ENCODE measurements at regions not wholly inside any gene's neighbourhood (a gene's known extent, or its start where the extent isn't known, plus 50 kb on each side); places are given as distances from the start of the nearest gene placed in this dataset.

DNA sequence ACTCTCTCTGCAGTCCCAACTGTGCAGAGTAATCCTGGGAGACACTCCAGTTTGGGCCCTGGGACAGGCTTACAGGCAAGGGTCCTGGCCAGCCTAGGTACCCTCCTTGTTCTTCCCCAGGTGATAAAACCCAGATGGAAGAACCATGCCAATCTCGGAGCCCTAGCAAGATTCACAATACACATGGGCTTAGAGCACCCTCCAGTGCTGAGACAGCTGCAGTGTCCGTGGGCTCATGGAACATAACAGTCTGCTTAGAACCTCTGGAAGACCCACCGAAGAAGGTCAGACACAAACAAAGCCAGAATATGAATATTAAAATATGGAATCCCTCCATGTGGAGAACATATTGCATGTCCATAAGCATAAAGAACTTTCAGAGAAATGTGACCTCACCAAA lies 568.1 kb downstream of the KCNJ3 start:
- Histone ChIP-seq H4K20me1 (no peaks in the 10 kb centered on the region), H3K36me3 (no peaks in the 10 kb centered on the region), H3K9ac (no peak overlapping the region), H3K4me3 (no peak overlapping the region), H3K9me3 (no peaks in the 10 kb centered on the region), H3K27ac (no peak overlapping the region), H3K27me3 (no peaks in the 10 kb centered on the region), H3K4me1 (no peaks in the 10 kb centered on the region), H3K4me2 (no peak overlapping the region)
- no peak for TF ChIP-seq Cebpa-rat (IDR thresholded peaks at IDR 0.05)

DNA sequence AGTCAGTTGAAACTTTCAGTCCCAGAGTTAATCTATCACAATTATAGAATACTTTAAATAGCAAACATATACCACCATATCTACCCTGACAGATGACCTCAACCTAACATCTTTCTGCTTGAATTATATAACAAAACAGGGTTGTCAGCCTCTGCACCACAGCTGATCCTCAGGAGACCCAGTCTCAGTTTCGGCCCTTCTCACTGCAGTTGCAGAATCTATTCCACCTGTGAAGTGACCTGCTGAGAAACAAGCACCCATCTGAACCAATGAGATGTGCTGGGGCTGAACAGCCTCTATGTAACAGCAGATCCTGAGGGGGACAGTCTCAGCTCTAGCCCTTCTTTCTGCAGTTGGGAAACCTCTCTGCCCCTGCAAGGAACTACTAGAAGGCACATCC lies 567.6 kb downstream of the KCNJ3 start:
- TF ChIP-seq Cebpa-rat (IDR thresholded peaks at IDR 0.05), result no peak
- H3K4me1 ChIP-seq, result no peaks in the 10 kb centered on the region
- H3K27ac ChIP-seq, result no peak overlapping the region
- no peak overlapping the region for H3K9ac ChIP-seq
- H3K4me3 ChIP-seq, result no peak overlapping the region
- no peak overlapping the region for H3K4me2 ChIP-seq
- H4K20me1 ChIP-seq, result no peaks in the 10 kb centered on the region
- no peaks in the 10 kb centered on the region for H3K36me3 ChIP-seq
- no peaks in the 10 kb centered on the region for H3K27me3 ChIP-seq
- H3K9me3 ChIP-seq, result no peaks in the 10 kb centered on the region

DNA sequence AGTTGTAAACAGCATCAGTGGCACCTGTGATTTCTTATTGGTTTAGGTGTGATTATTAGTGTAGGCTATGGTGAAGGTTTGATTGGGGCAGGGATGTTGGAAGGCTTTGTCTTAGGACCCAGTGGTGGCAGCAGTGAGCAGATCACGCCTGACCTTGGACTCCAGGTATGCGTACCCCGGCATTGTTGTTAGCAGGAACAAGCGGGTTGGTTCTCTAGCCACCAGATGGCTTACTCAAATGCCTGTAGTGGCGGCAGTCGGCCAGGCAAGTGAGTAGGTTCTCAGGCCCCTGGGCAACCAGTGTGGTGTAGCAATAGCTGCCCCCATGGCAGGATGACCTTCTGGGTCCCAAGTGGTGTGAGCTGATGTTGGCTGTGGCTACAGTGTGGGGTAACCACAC lies 558.3 kb downstream of the KCNJ3 start:
- Histone ChIP-seq H3K4me2 (no peak overlapping the region), H3K9me3 (no peaks in the 10 kb centered on the region), H4K20me1 (no peaks in the 10 kb centered on the region), H3K27me3 (no peaks in the 10 kb centered on the region), H3K9ac (no peak overlapping the region), H3K27ac (no peak overlapping the region), H3K4me1 (no peaks in the 10 kb centered on the region), H3K36me3 (no peaks in the 10 kb centered on the region), H3K4me3 (no peak overlapping the region)
- TF ChIP-seq Cebpa-rat (IDR thresholded peaks at IDR 0.05), result no peak

DNA sequence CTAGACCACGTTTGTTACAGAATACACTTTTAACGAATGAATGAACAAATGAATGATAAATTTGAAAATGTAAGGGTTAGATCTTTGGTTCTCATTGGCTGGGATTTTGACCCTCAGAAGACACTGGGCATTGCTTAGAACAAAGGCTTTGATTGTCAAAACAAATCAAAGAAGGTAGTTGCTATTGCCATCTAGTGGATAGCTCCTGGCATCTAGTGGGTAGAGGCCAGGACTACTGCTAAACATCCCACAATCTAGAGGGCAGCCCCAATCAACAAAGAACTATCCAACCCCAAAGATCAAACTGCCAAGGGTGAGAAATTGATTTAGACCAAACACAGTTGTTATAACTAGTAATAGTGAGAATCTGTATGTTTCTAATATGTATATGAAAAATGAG lies 552.3 kb downstream of the KCNJ3 start:
- H3K27ac ChIP-seq, result no peak overlapping the region
- H3K4me1 ChIP-seq, result no peaks in the 10 kb centered on the region
- no peaks in the 10 kb centered on the region for H3K36me3 ChIP-seq
- no peaks in the 10 kb centered on the region for H3K27me3 ChIP-seq
- H3K9ac ChIP-seq, result no peak overlapping the region
- no peak for TF ChIP-seq Cebpa-rat (IDR thresholded peaks at IDR 0.05)
- no peaks in the 10 kb centered on the region for H4K20me1 ChIP-seq
- no peak overlapping the region for H3K4me2 ChIP-seq
- no peak overlapping the region for H3K4me3 ChIP-seq
- no peaks in the 10 kb centered on the region for H3K9me3 ChIP-seq

DNA sequence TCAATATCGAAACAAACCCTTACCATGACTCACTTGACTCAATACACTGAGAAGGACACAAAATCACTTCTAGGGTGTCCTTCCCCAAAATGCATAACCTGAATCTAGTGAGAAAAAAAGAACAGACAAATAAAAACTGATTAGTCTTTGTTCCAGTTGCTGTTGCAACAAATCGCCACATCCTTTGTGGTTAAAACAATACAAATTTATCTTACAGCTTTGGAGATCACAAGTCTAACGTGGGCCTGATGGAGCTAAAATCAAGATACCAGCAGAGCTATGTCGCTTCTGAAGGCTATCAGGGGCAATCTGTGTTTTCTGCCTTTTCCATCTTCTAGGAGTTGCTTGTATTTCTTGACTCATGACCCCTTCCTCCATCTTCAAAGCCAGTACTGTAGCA lies 541.7 kb downstream of the KCNJ3 start:
- Histone ChIP-seq H3K27ac (no peak overlapping the region), H3K36me3 (no peaks in the 10 kb centered on the region), H3K9me3 (no peaks in the 10 kb centered on the region), H3K4me3 (no peak overlapping the region), H3K27me3 (no peaks in the 10 kb centered on the region), H3K9ac (no peak overlapping the region), H3K4me2 (no peak overlapping the region), H4K20me1 (no peaks in the 10 kb centered on the region), H3K4me1 (0 out of 2 replicates have a peak, but pooled peaks cover 4% of the 10 kb centered on the region)
- TF ChIP-seq Cebpa-rat (IDR thresholded peaks at IDR 0.05), result no peak

DNA sequence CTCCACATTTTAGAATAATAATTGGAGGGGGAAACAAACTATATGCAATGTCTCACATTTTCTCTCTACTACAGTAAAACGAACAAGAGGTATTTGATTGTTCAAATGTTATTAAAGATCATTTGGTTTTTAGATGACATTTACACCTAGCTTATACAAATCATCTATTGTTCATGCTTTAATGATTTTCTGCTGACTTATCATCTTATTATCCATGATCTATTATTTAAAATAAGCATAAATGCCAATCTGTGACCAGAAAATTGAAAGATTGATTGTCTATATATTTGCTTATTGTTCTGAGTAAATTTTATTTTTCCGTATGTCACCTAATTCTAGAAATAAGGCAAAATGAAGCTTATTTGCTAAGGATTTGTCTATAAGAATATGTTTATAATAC lies 537.2 kb downstream of the KCNJ3 start:
- no peak overlapping the region for H3K4me2 ChIP-seq
- H3K36me3 ChIP-seq, result no peaks in the 10 kb centered on the region
- TF ChIP-seq Cebpa-rat (IDR thresholded peaks at IDR 0.05), result no peak
- no peak overlapping the region for H3K27ac ChIP-seq
- no peaks in the 10 kb centered on the region for H3K9me3 ChIP-seq
- H3K9ac ChIP-seq, result no peak overlapping the region
- no peaks in the 10 kb centered on the region for H3K27me3 ChIP-seq
- no peaks in the 10 kb centered on the region for H4K20me1 ChIP-seq
- H3K4me3 ChIP-seq, result no peak overlapping the region
- 0 out of 2 replicates have a peak, but pooled peaks cover 4% of the 10 kb centered on the region for H3K4me1 ChIP-seq

DNA sequence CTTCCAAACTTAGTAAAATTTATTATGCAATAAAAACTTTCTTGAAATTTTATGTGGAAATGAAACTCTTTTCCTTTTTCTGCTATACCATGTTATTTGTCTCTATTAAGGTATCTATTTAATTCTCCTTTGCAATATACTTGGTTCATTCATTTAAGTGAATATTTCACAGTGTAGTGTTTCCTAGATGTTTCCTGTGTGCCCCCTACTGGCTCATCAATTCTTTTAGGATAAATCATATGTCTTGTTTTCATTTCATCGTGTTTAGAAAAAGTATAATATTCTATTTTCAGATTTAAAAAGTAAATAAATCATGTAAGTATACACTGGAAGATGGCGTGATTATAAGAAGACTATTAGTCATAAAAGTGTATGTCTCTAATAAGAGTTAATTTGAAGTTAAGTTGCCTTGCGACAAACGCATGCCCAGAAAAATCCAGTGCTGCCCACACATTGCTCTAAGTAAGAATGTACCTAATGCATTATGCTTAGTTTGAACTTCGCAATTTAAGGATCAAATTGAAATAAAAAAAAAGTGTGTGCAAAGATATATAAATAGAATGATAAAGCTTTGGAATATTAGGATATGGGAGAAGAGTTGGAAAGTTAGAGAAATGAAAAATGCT lies 525.4 kb downstream of the KCNJ3 start:
- Histone ChIP-seq H3K9me3 (no peaks in the 10 kb centered on the region), H3K27ac (no peak overlapping the region), H4K20me1 (no peaks in the 10 kb centered on the region), H3K4me1 (no peaks in the 10 kb centered on the region), H3K27me3 (no peaks in the 10 kb centered on the region), H3K9ac (no peak overlapping the region), H3K36me3 (no peaks in the 10 kb centered on the region), H3K4me3 (no peak overlapping the region), H3K4me2 (no peak overlapping the region)
- no peak for TF ChIP-seq Cebpa-rat (IDR thresholded peaks at IDR 0.05)

DNA sequence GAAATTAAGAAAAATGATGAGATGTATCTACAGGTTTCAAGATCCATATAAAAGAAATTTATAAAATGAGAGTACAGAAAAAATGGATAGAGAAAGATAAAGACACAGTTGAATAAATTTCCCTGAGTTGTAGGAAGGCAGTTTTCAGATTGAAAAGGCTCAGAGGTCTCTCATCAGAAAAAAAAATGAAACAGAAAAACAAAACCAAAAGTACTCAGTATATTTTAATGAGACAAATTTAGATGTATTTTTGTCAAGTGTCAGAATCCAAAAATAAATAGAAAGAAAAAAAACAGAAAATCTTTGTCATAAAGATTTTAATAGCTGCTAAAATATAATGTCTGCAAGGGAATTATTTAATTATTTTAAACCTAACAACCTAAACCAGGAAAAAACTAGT lies 520.5 kb downstream of the KCNJ3 start:
- Histone ChIP-seq H3K36me3 (no peaks in the 10 kb centered on the region), H3K4me3 (no peak overlapping the region), H3K9me3 (no peaks in the 10 kb centered on the region), H3K9ac (no peak overlapping the region), H3K4me1 (no peaks in the 10 kb centered on the region), H3K27me3 (no peaks in the 10 kb centered on the region), H3K27ac (no peak overlapping the region), H3K4me2 (no peak overlapping the region), H4K20me1 (no peaks in the 10 kb centered on the region)
- TF ChIP-seq Cebpa-rat (IDR thresholded peaks at IDR 0.05), result no peak

DNA sequence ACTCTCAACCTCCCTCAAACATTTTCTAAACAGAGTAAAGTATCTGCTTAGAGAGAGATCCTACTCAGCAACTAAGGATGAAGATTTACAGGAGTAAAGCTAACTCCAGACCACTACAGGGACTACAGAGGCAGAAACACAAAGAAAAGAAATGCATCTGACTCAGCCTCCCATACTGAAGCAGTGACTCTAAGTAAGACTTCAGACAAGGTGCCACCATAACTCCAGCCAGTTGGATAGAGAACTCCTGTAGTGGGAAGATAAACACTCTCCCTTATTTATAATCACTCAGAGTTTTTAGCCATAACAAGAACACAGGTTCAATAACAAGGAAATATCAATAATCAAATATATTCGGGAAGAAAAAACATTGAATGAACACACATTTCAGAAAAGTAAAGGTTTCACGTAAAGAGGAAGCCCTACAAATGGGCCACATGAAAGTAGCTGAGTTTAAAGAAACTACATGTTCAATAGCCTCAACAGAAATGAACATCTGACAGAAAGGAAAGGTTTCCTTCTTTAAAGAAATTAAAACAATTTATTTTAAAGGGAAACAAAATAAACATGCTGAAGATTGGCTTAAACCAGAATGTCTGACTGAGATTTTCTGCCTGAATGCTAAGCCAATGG lies 519.9 kb downstream of the KCNJ3 start:
- H4K20me1 ChIP-seq, result no peaks in the 10 kb centered on the region
- no peak overlapping the region for H3K27ac ChIP-seq
- H3K4me3 ChIP-seq, result no peak overlapping the region
- no peaks in the 10 kb centered on the region for H3K9me3 ChIP-seq
- H3K9ac ChIP-seq, result no peak overlapping the region
- H3K36me3 ChIP-seq, result no peaks in the 10 kb centered on the region
- no peak overlapping the region for H3K4me2 ChIP-seq
- TF ChIP-seq Cebpa-rat (IDR thresholded peaks at IDR 0.05), result no peak
- H3K27me3 ChIP-seq, result no peaks in the 10 kb centered on the region
- H3K4me1 ChIP-seq, result no peaks in the 10 kb centered on the region

DNA sequence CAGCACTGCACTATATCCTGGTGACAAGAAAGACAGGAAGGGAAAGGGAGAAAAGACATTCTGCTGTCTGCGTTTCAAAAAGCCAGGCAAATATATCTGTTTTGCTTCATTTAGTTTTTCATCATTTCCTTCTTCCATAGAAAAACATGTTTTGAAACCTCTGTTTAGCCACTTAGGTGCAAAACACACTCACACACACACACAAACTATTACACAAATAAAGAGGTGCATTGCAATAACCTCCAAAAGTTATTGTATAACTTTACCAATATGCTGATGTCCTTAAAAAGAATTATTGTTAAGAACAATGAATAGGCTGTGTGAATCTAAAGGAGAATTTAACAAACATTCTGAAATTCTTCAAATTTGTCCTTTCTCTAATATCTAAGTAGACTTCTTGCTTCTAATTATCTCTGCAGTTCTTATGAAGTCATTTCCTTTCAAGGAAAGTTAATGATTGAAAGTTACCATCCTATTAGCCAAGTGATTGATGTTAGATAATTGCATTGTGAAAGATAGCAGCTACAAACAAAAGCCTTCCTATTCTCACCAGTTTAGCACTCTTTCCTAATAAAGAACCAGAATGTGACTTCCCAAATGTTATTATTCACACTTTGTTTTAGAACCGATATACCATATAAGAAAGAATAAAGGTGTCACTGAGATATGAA lies 516.7 kb downstream of the KCNJ3 start:
- H3K27ac ChIP-seq, result no peak overlapping the region
- no peaks in the 10 kb centered on the region for H3K9me3 ChIP-seq
- TF ChIP-seq Cebpa-rat (IDR thresholded peaks at IDR 0.05), result no peak
- H3K36me3 ChIP-seq, result no peaks in the 10 kb centered on the region
- H3K4me3 ChIP-seq, result no peak overlapping the region
- H4K20me1 ChIP-seq, result no peaks in the 10 kb centered on the region
- no peak overlapping the region for H3K4me2 ChIP-seq
- no peaks in the 10 kb centered on the region for H3K4me1 ChIP-seq
- H3K27me3 ChIP-seq, result no peaks in the 10 kb centered on the region
- no peak overlapping the region for H3K9ac ChIP-seq

Data from BLaER1 (cell line).